CMK (cell line): ENCODE measurements at regions not wholly inside any gene's neighbourhood (a gene's known extent, or its start where the extent isn't known, plus 50 kb on each side); places are given as distances from the start of the nearest gene placed in this dataset.

Experiments used
- DNase-seq: peaks from one replicate; pipeline ENCODE4 v3.0.0-alpha.2; 2010; ENCODE audit warnings: low read depth

DNA sequence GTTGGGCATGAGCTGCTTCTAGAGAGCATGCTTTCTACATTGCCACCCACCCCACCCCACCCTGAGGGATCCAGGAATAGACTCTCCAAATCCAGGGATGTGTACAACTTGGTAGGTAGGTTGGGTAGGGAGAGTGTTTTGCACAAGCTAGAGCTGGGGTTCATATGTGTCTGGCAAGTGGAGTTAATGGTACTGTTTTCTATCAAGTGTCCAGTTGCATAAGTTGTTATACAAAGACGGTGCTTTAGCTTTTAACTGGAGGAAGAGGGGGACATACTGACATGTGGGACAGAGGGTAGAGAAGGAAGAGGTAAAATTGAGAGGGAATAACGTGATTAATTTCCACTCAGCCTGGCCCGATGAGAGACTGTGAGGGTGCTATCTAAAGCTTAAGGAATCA lies 51.0 kb upstream of the TNC start:
- no peak for DNase-seq

DNA sequence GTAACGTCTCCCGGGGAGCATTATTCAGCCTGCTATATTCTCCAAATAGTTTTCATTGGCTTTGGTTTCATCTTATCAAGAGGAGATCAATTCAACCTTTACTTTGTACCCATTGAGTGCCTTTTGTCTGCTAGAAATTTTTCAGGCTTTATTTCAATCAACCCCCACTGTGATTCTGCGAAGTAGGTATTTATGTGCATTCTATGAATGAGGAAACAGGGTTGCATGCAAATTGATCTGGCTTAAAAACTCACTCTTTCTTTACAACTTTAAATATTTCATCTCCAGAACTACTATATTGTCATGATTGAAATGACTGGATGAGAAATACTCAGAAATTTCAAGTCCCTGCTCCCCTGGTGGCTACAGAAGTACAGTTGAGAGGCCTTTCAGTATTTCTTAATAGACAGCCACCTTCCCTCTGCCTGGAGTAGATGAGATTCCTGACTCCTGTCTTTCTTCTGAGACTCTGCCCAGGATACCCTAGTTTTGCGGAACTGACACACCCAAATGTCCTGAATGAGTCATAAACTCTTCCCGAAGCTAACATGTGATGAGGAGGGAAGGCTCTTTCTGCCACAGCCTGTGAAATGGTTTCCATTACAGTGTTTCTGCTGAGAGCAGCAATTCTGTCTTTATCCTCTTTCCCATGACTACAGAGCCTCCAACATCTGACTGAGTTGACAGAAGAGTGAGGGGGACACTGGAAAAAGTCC lies 52.6 kb upstream of the TNC start:
- DNase-seq = no peak

DNA sequence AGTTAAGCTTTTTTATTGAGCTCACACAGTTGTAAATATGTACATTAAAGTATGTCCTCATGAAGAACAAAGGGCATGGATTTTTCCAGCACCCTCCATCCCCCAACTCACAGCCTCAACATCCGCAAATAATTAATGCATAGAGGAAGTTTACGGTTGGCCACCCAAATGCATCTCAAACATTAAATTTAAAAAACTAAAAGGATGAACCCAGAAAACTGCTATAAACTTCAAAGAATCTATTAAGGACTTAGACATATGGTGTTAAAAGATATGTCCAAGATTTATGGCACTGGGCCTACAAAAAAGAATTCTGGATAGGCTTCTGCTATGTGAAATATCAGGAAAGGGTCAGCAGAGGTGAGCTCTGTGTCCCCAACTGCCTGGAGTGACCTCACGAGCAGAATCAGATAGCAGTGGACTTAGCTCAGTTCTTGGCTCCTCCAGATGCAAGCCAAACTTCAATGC lies 54.0 kb upstream of the TNC start:
- DNase-seq = no peak

DNA sequence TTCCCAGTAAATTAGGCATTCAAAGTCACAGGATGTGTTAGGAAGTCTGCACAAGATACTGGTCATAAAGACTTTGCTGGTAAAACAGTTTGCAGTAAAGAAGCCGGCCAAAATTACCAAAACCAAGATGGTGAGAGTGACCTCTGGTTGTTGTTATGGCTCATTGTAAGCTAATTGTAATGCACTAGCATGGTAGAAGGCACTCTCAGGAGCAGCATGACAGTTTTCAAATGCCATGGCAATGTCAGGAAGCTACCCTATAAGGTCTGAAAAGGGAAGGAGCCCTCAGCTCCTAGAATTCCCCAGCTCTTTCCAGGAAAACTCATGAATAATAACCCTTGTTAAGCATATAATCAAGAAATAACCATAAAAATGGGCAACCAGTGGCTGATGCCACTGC lies 64.3 kb upstream of the TNC start:
- no peak for DNase-seq

DNA sequence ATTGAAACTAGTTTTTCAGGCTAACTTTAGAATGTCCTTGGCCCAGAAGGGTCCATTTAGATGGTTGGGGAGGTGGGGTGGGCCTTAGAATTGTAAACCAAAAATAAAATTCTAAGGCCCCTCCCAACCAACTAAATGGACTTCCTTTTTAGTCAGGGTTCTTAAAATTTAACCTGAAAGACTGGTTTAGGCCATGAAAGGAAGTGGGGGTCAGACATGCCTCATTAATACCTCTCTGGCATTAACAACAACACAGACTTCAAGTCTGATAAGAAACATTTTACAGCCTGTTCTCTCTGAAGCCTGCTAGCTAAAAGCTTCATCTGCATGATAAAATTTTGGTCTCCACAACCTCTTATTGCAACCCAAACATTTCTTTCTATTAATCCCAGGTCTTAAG lies 65.5 kb upstream of the TNC start:
- DNase-seq = no peak

DNA sequence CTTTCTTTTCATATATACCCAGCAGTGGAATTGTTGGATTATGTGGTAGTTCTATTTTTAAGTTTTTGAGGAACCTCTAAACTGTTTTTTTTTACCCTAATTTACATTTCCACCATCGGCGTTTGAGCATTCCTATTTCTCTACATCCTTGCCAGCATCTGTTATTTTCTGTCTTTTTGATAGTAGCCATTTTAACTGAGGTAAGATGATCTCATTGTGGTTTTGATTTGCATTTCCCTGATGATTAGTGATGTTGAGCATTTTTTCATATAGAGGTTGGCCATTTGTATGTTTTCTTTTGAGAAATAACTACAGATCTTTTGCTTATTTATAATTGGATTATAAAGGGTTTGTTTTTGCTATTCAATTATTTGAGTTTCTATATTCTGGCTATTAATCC lies 71.7 kb upstream of the TNC start:
- no peak for DNase-seq

DNA sequence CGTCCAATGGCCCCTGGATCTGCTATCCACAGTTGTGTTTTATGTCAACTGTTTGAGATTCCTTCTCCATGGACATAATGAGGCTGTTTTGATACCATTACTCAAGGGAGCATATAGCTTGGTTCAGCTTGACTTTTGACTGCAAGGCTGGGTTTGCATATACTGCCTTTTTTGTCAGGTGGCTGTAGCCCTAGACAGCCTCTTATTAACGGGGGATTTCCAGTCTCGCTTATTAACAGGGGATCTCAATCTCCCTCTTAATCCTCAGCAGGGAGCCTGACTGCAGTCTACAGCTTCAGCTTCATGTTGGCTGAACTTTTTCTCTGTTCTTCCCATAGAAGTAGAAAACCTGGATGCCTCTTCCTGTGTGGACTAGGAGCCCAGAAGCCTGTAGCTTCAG lies 73.7 kb upstream of the TNC start:
- no peak for DNase-seq

DNA sequence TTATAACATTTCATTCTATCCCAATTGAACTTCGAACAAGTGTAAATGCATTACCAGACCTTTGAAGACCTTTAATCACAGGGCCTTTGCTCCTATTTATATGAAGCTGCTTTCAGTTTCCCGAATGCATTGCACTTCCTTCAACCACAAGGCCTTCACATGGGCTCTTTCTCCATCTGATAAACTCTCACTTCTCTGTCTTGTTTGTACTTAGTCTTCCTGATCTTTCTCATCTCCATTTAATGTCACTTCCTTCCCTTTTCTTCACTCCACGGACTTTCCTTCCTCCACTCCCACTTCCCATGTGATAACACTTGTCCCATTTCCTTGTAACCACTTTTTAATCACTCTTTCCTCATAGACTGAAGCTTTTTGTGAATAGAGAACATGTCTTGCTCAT lies 74.3 kb upstream of the TNC start:
- no peak for DNase-seq

DNA sequence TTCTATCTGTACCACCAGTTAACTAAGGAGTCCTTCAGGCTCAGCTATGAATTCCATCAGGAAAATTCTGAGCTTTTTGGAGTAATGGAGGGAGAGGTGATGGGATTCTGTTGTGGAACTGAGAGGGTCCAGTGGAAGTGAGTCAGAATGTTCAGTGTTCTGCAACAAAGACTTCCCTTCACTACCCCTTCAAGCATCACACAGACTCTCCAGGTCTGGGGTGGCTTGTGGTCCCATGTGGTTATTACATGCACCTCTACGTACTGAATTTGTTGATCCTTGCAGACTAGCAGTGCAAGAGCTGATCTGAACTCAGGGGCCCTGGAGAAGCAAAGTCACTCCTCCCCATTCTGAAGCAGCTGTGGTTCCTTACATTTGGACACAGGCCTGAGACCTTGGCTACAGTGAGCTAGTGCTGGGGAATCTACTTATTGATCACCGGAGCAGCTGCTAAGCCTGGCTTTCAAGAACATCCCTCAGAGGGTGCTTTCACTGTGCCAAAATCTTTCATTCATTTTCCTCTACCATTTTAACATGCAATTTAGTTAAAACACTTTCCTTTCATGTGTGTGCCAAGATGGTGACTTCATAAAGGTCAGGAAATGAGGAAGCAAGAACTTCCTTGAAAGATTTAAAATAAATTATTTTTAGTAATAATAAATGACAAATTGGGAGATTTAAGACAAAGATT lies 75.0 kb upstream of the TNC start:
- no peak for DNase-seq

DNA sequence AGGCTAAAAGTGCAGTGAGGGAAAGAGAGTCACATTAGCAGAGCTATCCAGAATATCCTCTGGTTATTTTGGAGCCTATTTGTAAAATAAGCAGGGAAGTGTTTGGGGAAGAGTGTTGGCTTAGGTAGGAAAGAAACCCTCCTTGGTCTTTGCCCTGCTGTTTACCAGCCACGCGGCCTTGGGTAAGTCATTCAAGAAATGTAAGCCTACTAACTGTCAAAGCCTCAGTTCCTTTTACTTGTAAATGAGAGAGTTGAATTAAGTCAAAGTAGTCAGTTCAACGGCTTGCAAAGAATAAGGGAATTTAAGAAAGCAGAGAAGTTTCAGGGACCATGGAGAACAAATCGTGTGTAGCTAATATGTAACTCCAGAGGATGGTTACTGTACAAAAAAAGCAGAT lies 75.8 kb upstream of the TNC start:
- DNase-seq = no peak

DNA sequence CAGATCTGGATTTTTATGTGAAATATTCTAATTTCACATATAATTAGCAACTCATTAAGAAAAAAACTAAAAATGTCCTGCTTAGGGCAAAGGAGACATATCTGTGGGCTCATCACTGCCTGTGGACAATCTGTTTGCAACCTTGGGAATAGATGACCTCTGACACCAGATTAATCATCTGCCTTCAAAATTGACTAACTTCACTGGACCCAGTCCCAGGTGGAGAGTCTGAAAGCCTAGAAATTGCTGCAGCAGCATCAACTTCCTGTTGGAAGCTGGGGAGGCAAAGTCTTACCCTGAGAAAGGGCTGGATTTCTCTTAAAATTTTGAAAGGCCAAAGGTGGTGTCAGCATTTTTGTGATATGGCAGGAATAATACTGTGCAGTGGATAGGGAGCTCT lies 76.3 kb upstream of the TNC start:
- no peak for DNase-seq

DNA sequence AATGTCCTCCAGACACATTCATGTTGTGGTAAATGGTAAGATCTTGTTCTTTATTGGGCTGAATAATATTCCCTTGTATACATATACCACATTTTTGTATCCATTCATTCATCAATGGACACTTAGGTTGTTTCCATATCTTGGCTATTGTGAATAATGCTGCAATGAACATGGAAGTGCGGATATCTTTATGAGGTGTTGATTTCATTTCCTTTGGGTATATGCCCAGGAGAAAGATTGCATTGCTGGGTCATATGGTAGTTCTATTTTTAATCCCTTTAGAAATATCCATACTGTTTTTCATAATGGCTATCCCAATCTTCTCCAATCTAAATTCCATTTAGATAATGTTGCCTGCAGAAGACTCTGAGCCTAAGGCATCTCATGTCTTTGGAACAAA lies 78.0 kb upstream of the TNC start:
- DNase-seq = no peak

DNA sequence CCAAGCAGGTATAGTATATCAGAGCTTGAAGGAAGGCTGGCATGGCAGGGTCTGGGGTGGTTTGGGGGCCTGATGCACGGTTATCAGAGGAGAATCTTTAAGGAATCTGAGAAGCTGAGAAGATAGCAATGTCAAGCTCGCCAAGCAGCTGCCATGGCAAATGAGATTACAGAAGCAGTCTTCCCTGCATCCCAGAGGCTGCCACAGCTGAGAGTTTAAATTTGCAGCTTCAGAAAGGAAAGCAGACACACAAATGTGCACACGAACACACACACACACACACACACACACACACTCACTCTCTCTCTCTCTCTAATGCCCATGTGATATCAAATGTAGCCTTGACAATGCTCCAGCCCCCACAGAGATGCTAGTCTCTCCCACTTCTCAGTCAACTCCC lies 79.0 kb upstream of the TNC start:
- no peak for DNase-seq

DNA sequence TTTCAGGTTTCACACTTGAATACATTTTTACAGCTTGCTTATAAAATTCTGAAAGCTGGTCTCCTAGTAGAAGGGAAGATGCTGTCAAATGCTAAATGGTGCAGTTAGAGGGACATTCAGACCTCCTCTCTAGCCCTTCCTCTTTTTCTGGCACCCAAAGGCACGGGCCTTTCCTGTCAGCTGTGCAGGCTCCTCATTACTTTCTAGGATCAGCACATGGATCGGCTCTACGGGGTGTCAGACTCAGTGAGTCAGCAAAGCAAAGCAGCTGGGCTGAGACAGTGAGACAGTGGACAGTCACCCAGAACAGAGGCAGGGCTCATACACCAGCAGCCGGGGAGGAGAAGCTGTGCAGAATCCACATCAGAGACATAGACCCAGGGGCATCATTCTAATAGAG lies 80.0 kb upstream of the TNC start:
- no peak for DNase-seq

DNA sequence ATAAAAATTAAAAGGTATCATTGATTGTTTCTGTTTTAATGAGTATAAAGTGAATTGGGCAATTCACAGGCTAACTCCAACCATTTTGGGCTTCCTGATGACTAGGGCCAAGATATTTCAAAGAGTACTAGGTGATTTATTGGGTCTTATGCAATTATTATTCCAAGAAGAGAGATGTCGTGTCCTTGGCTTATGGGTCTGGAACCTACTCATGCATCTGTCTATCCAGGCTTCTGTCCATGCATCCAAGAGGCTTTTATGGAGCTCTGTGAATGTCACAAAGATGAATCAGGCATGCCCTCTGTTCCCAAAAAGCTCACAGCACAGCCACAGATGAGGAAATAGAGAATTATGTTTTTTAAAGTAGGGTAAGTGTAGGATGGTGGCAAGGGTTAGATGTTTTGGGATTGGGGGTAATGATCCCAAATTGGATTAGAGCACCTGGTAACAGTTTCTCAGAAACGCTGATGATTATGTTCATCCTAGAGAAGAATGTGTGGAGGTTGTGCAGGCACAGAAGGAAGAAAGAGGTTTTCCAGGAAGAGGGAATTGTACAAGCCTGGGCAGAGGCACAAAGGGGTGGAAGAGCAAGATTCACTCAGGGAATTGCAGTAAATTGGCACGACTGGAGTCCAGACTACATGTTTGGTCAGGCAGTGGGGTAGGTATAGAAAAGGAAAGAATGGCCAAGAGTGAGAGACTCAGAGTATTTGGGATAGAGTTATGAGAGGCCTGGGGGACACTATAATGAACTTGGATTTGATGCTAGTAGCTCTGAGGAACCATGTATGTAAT lies 83.0 kb upstream of the TNC start:
- no peak for DNase-seq

DNA sequence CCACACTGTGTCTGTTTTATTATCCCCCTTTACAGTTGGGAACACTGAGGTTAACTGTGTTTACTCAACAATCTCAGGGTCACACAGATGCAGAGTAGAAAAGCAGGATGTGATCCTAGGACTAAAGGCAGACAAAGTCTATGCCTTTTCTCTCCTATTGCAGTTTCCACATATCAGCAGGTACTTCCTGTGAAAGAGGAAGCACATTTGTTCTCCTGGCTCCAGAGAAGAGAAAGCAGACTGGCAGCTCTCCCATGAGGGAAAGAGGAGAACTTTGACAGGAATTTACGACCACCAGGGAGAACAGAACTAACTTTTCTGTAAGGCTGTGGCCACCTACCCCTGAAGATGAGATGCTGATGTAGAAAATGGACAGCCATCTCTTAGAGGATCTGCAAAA lies 84.2 kb upstream of the TNC start:
- DNase-seq = no peak

DNA sequence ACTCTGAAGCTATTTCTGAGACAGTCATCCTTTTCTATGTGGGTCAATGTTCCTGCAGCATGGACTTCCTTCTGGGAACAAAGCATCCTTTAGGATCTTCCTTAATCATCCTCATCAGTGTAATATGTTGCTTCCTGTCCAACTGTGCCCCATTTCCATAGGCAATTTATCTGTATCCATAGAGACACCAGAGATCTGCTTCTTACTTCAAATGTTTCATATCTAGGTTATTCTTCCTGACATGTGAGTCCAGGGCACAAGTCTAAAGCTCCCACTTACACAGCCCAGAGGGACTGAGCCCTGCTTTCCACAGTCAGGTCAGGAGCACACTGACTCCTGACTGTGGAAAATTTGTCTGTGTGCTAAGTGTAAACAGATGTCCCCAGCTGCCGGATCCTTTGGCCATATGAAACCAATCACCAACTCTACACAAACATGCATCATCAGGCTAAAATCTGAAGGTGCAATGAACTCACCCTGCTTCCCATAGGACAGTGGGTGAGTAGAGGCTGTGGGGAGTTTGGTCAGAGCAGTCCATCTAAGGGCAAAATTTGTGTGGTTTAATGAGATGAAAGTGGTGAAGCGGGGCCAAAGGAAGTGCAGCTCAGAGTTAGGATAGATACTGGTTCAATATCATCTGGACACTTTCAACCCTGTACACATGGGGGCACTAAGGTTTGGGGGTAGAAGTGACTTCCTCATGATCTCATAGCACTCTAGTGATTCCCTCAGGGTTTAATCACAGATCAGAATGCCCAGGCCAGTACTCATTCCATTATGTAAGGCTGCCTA lies 85.2 kb upstream of the TNC start:
- no peak for DNase-seq

DNA sequence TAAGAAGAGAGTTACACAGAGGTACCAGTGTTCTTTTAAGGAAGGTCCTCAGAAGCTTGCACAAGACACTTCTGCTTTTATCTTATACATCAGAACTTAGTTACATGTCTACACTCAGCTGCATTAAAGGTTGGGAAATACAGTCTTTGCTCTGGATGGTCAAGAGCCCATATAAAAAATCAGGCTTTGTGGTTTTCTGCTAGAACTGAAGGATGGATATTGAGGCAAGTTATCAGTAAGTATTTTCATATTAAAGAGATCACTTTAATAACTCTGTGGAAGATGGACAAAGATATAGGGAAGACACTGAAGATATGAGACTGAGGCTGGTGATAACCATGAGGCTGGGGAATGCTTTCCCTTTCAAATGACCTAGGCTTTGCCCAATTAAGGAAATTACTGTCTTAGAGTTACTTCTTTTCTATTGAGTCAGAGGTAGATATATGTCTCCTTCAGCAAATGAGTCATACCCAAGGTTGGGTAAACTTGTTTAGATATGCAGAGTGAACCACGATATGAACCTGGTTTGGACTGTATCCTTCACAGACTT lies 87.0 kb upstream of the TNC start:
- no peak for DNase-seq

DNA sequence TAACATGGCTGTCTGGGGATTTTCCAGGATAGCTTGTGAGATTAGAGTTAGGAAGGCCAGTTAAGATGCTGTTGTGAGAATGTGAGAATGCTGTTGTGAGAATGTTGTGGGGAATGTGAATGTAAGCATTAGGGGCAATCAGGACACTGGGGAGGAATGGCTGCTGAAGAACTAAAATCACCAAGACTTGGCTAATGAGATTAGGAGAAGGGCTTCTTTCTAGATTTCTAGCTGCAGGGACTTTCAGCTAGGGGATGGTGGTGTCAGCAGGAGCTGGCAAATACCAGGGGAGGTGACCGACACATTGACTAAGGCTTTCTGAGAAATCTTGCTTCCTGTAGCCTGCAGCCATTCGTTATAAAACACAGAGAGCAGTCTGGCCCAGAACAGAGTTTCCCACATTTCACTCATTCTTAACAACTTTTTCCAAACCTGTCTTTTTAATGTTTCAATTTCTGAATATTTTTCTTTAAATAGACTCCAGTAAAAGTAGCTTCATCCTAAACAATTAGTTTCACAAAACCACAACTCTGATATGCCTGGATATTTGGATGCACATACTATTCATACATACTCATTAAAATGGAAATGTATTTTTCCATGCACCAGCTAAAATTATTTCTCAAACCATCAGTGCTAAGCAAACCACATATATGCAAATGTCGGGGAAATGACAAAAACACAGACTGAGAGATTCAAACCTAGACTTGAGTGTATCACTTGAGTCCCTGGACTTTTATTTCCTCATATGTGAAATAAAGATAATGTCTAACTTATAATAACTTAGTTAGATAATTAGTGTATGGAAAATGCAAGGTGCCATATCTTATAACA lies 89.3 kb upstream of the TNC start:
- DNase-seq = no peak

DNA sequence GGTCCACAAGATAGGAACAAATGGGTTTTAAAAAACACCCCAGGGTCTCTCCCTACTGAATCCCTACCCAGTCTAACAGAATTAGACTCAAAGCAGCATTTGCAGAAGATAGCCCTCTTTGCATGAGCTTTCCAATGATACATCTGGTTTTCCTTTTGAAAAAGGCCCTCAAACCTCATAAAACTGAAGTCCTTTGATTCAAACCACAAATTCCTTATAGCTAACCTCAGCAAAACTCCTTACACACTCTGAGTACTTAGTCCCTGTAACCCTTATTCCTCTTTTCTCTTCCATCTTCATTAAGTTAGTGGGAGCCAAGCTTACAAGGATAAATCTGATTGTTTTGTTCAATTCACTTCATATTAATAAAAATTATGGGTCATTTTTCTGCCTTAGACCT lies 90.5 kb upstream of the TNC start:
- DNase-seq = no peak

DNA sequence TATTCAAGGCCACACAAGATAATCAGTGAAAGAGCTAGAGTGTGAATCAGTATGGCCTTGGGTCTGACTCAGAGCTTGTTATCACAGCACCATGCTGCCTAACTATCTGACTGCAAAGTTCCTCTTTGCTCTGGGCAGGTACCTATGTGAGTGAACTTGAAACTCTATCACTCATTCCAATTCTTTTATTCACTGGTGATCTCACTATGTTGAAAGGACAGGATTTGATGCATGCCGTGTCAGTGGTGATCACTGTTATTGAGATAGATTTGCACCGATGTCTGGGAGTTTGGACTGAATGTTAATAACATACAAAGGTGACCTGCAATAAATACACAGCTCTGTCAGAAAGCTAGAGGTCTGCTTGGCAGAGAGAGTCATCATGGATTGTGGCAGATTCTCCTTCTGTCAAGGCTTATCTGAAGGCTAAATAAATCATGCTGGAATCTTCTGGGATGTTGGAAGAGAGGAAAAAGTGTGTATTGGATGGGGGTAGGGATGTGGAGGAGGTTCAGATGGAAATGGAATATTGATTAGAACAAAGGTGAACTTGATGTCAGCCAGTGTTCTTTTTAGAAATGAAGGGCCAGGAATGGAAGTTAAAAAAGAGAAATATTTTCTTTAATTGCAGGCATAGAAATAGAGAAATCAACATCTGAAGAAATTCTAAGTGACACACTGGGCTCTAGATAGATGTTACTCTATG lies 91.8 kb upstream of the TNC start:
- DNase-seq = no peak
